ENCODE measurements at regions not wholly inside any gene's neighbourhood (a gene's known extent, or its start where the extent isn't known, plus 50 kb on each side); places are given as distances from the start of the nearest gene placed in this dataset.

- WGBS, 4 donors: 89 to 91% (median 89%) methylated on average over 11 to 13 of the region's 13 CpGs
- ATAC-seq (no peak), DNase-seq (no peak)
- H3K9me3 ChIP-seq: no peaks in the 10 kb centered on the region
- H3K4me3 ChIP-seq: no peak overlapping the region
- H3K27me3 ChIP-seq: no peaks in the 10 kb centered on the region
- no peaks in the 10 kb centered on the region for H3K36me3 ChIP-seq
- H3K27ac ChIP-seq: no peak overlapping the region
- no peak for TF ChIP-seq POLR2A (IDR thresholded peaks at IDR 0.05)
- no peak for TF ChIP-seq CTCF (IDR thresholded peaks at IDR 0.05)
- intact Hi-C loops (cut with DNase I): loop anchor here in 1 of 10 donors (10.0 kb wide), 1 partner anchor 63 kb away; no protein-coding TSS in a partner anchor
- peaks cover 0 to 14% (median 4%) of the 10 kb centered on the region in 12 donors for H3K4me1 ChIP-seq
Observed at GRCh38 chr20:23287354-23288190, 63.0 kb upstream of the NXT1 start.

- intact Hi-C loops (cut with DNase I): loop anchor here in 1 of 10 donors (10.0 kb wide), 1 partner anchor 62 kb away; no protein-coding TSS in a partner anchor
- ATAC-seq: no peak
- Histone ChIP-seq H3K27me3 (no peaks in the 10 kb centered on the region), H3K4me1 (peaks cover 0 to 14% (median 4%) of the 10 kb centered on the region in 12 donors), H3K27ac (no peak overlapping the region), H3K4me3 (no peak overlapping the region), H3K36me3 (no peaks in the 10 kb centered on the region), H3K9me3 (no peaks in the 10 kb centered on the region)
- 89 to 94% (median 92%) methylated on average over 7 to 8 of the region's 8 CpGs for WGBS, 4 donors
- no peak for TF ChIP-seq POLR2A (IDR thresholded peaks at IDR 0.05)
- no peak for TF ChIP-seq CTCF (IDR thresholded peaks at IDR 0.05)
- no peak for DNase-seq
Observed at GRCh38 chr20:23286346-23286745, 64.2 kb upstream of the NXT1 start.

- Histone ChIP-seq H3K4me1 (peaks cover 0 to 12% (median 4%) of the 10 kb centered on the region in 12 donors), H3K27me3 (no peaks in the 10 kb centered on the region), H3K4me3 (no peak overlapping the region), H3K9me3 (no peaks in the 10 kb centered on the region), H3K27ac (no peak overlapping the region), H3K36me3 (no peaks in the 10 kb centered on the region)
- 87 to 96% (median 90%) methylated on average over 2 of the region's 2 CpGs for WGBS, 4 donors
- TF ChIP-seq POLR2A (IDR thresholded peaks at IDR 0.05) (no peak), CTCF (IDR thresholded peaks at IDR 0.05) (no peak)
- intact Hi-C loops (cut with DNase I): loop anchor here in 1 of 10 donors (10.0 kb wide), 1 partner anchor 61 kb away; no protein-coding TSS in a partner anchor
- DNase-seq (no peak), ATAC-seq (no peak)
Observed at GRCh38 chr20:23285536-23285935, 65.1 kb upstream of the NXT1 start.

- H3K27me3 ChIP-seq: no peaks in the 10 kb centered on the region
- no peaks in the 10 kb centered on the region for H3K4me1 ChIP-seq
- TF ChIP-seq CTCF (IDR thresholded peaks at IDR 0.05) (no peak), POLR2A (IDR thresholded peaks at IDR 0.05) (no peak)
- H3K27ac ChIP-seq: no peak overlapping the region
- 80 to 92% (median 84%) methylated on average over 2 of the region's 2 CpGs for WGBS, 4 donors
- no peak overlapping the region for H3K4me3 ChIP-seq
- intact Hi-C loops (cut with DNase I): loop anchor here in 1 of 10 donors (5.0 to 10.0 kb wide), 3 partner anchors 37 to 59 kb away; no protein-coding TSS in a partner anchor
- ATAC-seq: no peak
- no peaks in the 10 kb centered on the region for H3K36me3 ChIP-seq
- no peak for DNase-seq
- H3K9me3 ChIP-seq: no peaks in the 10 kb centered on the region
Observed at GRCh38 chr20:23284009-23284408, 66.6 kb upstream of the NXT1 start.

All from heart left ventricle (tissue), 16 donors.